K562 (cell line): ENCODE measurements at regions not wholly inside any gene's neighbourhood (a gene's known extent, or its start where the extent isn't known, plus 50 kb on each side); places are given as distances from the start of the nearest gene placed in this dataset.

Experiments
- ATAC-seq: fragments of 200-7000 bp; cut with Tn5 transposase; 3 replicates; pipeline ENCODE4 v1.9.1; 2020; ENCODE audit warnings: moderate library complexity
- BruUV-seq: library from RNA; stranded (reverse); fragments of 400-500 nt; replicated peaks from 2 replicates; lab custom pipeline; 2021; lab: Mats Ljungman, UMichigan
- CTCF ChIA-PET: fragments of 300-600 bp; formaldehyde crosslinking; extraction: SDS; loops from one replicate; lab custom pipeline; 2021; ENCODE audit warnings: low intra/inter-chr PET ratio; lab: Yijun Ruan, JAX
- POLR2A ChIA-PET: fragments of 300-600, 350-650 bp; sonication (Branson Sonifier 250); formaldehyde crosslinking; extraction: SDS; loops from one replicate; lab custom pipeline; 2021; ENCODE audit warnings: antibody characterized with exemption, inconsistent platforms; lab: Yijun Ruan, JAX
- DNase-seq, 4 experiments: peaks; one replicate each; pipeline versions ENCODE4 v3.0.0 to v3.0.0-alpha.2; 2011 to 2018; ENCODE audit warnings: low spot score in 3 of 4, mixed read lengths in 3 of 4; ENCODE audit errors: extremely low read depth in 1 of 4
- FAIRE-seq: peaks from 2 replicates; lab custom pipeline; 2011; peaks lifted over from hg19 to GRCh38; lab: Jason Lieb, UNC
- H2AFZ ChIP-seq: 2 replicates; pipeline ENCODE4 v1.6.0; 2011; ENCODE audit warnings: low read depth, low read length, control low read depth, inconsistent platforms
- H3K27ac ChIP-seq: fragments of 200-600 bp; 3 replicates; pipeline ENCODE4 v1.8.0; 2011; ENCODE audit warnings: low read depth, mild to moderate bottlenecking, control low read depth, inconsistent platforms, low read length, moderate library complexity, mixed read lengths; ENCODE audit errors: extremely low read depth
- H3K27me3 ChIP-seq, 2 experiments: fragments of 300-600 bp in 1 of 2; 2 replicates in 1 of 2; 3 replicates in 1 of 2; pipeline versions ENCODE4 v1.6.0 to v1.8.0; 2011; ENCODE audit warnings: inconsistent platforms in 2 of 2, low read length in 2 of 2, mild to moderate bottlenecking in 1 of 2, mixed read lengths in 1 of 2, moderate library complexity in 1 of 2; ENCODE audit not compliant: control insufficient read depth in 2 of 2, insufficient read depth in 2 of 2
- H3K36me3 ChIP-seq: fragments of 300-600 bp; 3 replicates; pipeline ENCODE4 v1.8.0; 2011; ENCODE audit warnings: mild to moderate bottlenecking, low read length, inconsistent platforms; ENCODE audit not compliant: control insufficient read depth, insufficient read depth
- H3K4me1 ChIP-seq, 2 experiments: fragments of 200-600 bp in 1 of 2; replicated peaks in 1 of 2; 2 replicates in 1 of 2; 3 replicates in 1 of 2; pipeline versions ENCODE4 v1.5.1 to v1.8.0; 2011; ENCODE audit warnings: inconsistent platforms in 2 of 2, low read length in 2 of 2, mild to moderate bottlenecking in 1 of 2, mixed read lengths in 1 of 2, moderate library complexity in 1 of 2; ENCODE audit not compliant: control insufficient read depth in 2 of 2, insufficient read depth in 2 of 2
- H3K4me2 ChIP-seq: 2 replicates; pipeline ENCODE4 v1.6.1; 2011; ENCODE audit warnings: low read length, control low read depth, inconsistent platforms, mixed read lengths; ENCODE audit not compliant: insufficient read depth
- H3K4me3 ChIP-seq: fragments of 200-600 bp; sonication (generic), shearing (Covaris generic); 2 replicates; pipeline ENCODE4 v1.5.1; 2016; ENCODE audit warnings: control low read depth, inconsistent platforms
- H3K79me2 ChIP-seq: fragments of 200-600 bp; 3 replicates; pipeline ENCODE4 v1.8.0; 2011; ENCODE audit warnings: low read length, inconsistent platforms; ENCODE audit not compliant: control insufficient read depth, insufficient read depth
- H3K9ac ChIP-seq, 2 experiments: 2 replicates each; pipeline versions ENCODE4 v1.6.0 to v1.6.1; 2011; ENCODE audit warnings: low read depth in 2 of 2, low read length in 2 of 2, control low read depth in 1 of 2, inconsistent platforms in 1 of 2, mild to moderate bottlenecking in 1 of 2, mixed read lengths in 1 of 2; ENCODE audit not compliant: insufficient read depth in 1 of 2
- H3K9me1 ChIP-seq: one replicate; pipeline ENCODE4 v1.6.0; 2011; ENCODE audit warnings: inconsistent platforms, mild to moderate bottlenecking, low read length, moderate library complexity; ENCODE audit not compliant: control insufficient read depth, insufficient read depth
- H3K9me3 ChIP-seq: replicated peaks from 2 replicates; pipeline ENCODE4 v1.5.1; 2011; ENCODE audit warnings: low read depth, low read length, inconsistent platforms; ENCODE audit not compliant: control insufficient read depth, insufficient read depth
- H4K20me1 ChIP-seq: replicated peaks from 2 replicates; pipeline ENCODE4 v1.6.1; 2011; ENCODE audit warnings: low read length, inconsistent platforms, mixed read lengths; ENCODE audit not compliant: control insufficient read depth, insufficient read depth
- ATF3 ChIP-seq, 2 experiments: fragments of 450-650 bp in 1 of 2; sonication (generic) in 1 of 2; formaldehyde crosslinking in 1 of 2; IDR thresholded peaks in 1 of 2; conservative IDR thresholded peaks in 1 of 2; 2 replicates each; pipeline versions ENCODE4 v1.6.1 to v1.8.1; 2016 to 2023; ENCODE audit warnings: mild to moderate bottlenecking in 2 of 2, moderate library complexity in 2 of 2, inconsistent platforms in 1 of 2, missing genetic modification reagents in 1 of 2
- HEY1 ChIP-seq: fragments of 250-450 bp; sonication (Bioruptor Pico); IDR thresholded peaks from 2 replicates; pipeline ENCODE4 v1.5.0; 2020; ENCODE audit warnings: mild to moderate bottlenecking, moderate library complexity, borderline replicate concordance
- JUN ChIP-seq, 2 experiments: sonication (generic) in 1 of 2; formaldehyde crosslinking in 1 of 2; IDR thresholded peaks; 2 replicates each; pipeline versions ENCODE4 v1.6.1 to v1.8.0; 2012 to 2022; ENCODE audit warnings: borderline replicate concordance in 2 of 2, mild to moderate bottlenecking in 2 of 2, improper control_type of control experiment in 1 of 2, low read depth in 1 of 2, low read length in 1 of 2, missing genetic modification reagents in 1 of 2
- JUND ChIP-seq, 2 experiments: IDR thresholded peaks; 2 replicates in 1 of 2; 3 replicates in 1 of 2; pipeline ENCODE4 v1.6.1; 2011; ENCODE audit warnings: borderline replicate concordance in 2 of 2, low read depth in 2 of 2, low read length in 2 of 2, improper control_type of control experiment in 1 of 2, missing biosample characterization in 1 of 2, missing genetic modification characterization in 1 of 2, missing genetic modification reagents in 1 of 2
- MCM7 ChIP-seq, 2 experiments: fragments of 450-650 bp; IDR thresholded peaks; 2 replicates each; pipeline ENCODE4 v1.6.1; 2016 to 2018
- POLR2AphosphoS5 ChIP-seq: IDR thresholded peaks from 2 replicates; pipeline ENCODE4 v1.6.1; 2011; ENCODE audit warnings: mild to moderate bottlenecking, low read depth, low read length, moderate library complexity; ENCODE audit not compliant: control insufficient read depth, insufficient read depth
- TEAD1 ChIP-seq, 2 experiments: fragments of 450-650 bp in 1 of 2; sonication (generic) in 1 of 2; formaldehyde crosslinking; IDR thresholded peaks; 2 replicates each; pipeline versions ENCODE4 v1.4.0 to v1.8.0; 2020 to 2022; ENCODE audit warnings: mild to moderate bottlenecking in 2 of 2, missing genetic modification reagents in 1 of 2
- ZNF324 ChIP-seq: fragments of 250-450 bp; sonication (Bioruptor Pico); IDR thresholded peaks from 2 replicates; pipeline ENCODE4 v1.4.0; 2020; ENCODE audit warnings: mild to moderate bottlenecking
- ZNF511 ChIP-seq: sonication (generic); formaldehyde crosslinking; IDR thresholded peaks from 2 replicates; pipeline ENCODE4 v1.8.0; 2022; ENCODE audit warnings: mild to moderate bottlenecking, missing genetic modification reagents
- WGBS: fragments of 100-300 bp; shearing (Covaris generic); methylation state at CpG from one replicate; pipeline ENCODE4 v1.1.6; 2016; ENCODE audit warnings: low coverage, mixed read lengths; ENCODE audit not compliant: insufficient coverage; ENCODE audit errors: missing lambda C conversion rate; 5-methylcytosine and 5-hydroxymethylcytosine counted together
- in situ Hi-C: fragments of 300-500 bp; cut with MboI; formaldehyde crosslinking; loops from 4 replicates; pipeline ENCODE4 v1.15.0; 2018; ENCODE audit warnings: inconsistent platforms, mixed read lengths
- intact Hi-C: fragments of 100-400 bp; cut with micrococcal nuclease; formaldehyde crosslinking; loops from 2 replicates; pipeline ENCODE4 v1.14.2; 2022

DNA sequence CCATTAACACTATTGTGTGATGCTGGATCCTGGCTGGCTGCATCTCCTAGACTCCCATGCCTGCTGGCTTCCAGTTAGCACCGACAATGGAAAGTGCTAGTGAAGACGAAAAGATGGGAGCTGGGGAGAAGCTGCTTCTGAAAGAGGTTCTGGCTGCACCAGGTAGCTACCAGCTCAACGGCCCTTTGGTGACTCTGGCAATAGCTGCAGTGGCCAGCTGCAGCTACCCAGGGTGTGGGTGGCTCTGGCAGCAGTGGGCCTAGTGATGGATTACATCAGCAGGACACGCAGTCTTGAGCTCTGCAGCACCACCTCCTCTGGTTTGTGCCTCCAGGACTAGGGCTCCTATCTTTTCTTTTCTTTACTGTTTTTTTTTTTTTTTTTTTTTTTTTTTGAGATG, 662.6 kb downstream of the MATN1 start:
- H3K79me2 ChIP-seq = no peaks in the 10 kb centered on the region
- ATAC-seq = no peak
- 0 out of 2 replicates have a peak, but pooled peaks cover 6% of the 10 kb centered on the region for H4K20me1 ChIP-seq
- TF ChIP-seq HEY1 (CRISPR knock-in tag) (no peak), JUND (IDR thresholded peaks at IDR 0.05; ENCODE audit: borderline replicate concordance, low read depth, low read length) (no peak), JUND (tag; IDR thresholded peaks at IDR 0.05; ENCODE audit: borderline replicate concordance, low read depth, low read length) (no peak)
- TF ChIP-seq, all 486 proteins: peak for 0
- in situ Hi-C loops = no loop called here
- Histone ChIP-seq H3K27me3 (peaks cover 0 to 7% of the 10 kb centered on the region in 2 experiments; a peak in 2 of 5 replicates), H3K4me1 (no peaks in the 10 kb centered on the region), H3K27ac (no peak overlapping the region), H2AFZ (no peak overlapping the region), H3K4me2 (no peak overlapping the region), H3K9me1 (no peaks in the 10 kb centered on the region), H3K36me3 (no peaks in the 10 kb centered on the region), H3K4me3 (no peak overlapping the region), H3K9ac (no peak overlapping the region), H3K9me3 (no peaks in the 10 kb centered on the region)
- no peak for DNase-seq
- FAIRE-seq = no peak
- 0% methylated on average over 4 of the region's 4 CpGs for WGBS
- ChIA-PET POLR2A (interaction anchor here (0.8 to 1.1 kb wide), 2 partner anchors 30 to 149 kb away, joined by 3 read pairs; no protein-coding TSS in a partner anchor), CTCF (no interaction called here)
- no TSS peak for BruUV-seq
- intact Hi-C loops = no loop called here

GRCh38 chr1:30058970-30059369, 664.4 kb downstream of the MATN1 start:
- H3K9me3 ChIP-seq = no peaks in the 10 kb centered on the region
- FAIRE-seq = no peak
- H3K4me1 ChIP-seq = no peaks in the 10 kb centered on the region
- peaks cover 0 to 7% of the 10 kb centered on the region in 2 experiments; a peak in 2 of 5 replicates for H3K27me3 ChIP-seq
- H3K27ac ChIP-seq = no peak overlapping the region
- no peak overlapping the region for H2AFZ ChIP-seq
- no peak overlapping the region for H3K4me2 ChIP-seq
- H3K9ac ChIP-seq = no peak overlapping the region
- DNase-seq = no peak
- no peaks in the 10 kb centered on the region for H3K36me3 ChIP-seq
- no peaks in the 10 kb centered on the region for H4K20me1 ChIP-seq
- no peaks in the 10 kb centered on the region for H3K9me1 ChIP-seq
- H3K4me3 ChIP-seq = no peak overlapping the region
- BruUV-seq = no TSS peak
- no peak for ATAC-seq
- POLR2A ChIA-PET = interaction anchor here (0.6 kb wide), 1 partner anchor 1184 kb away, joined by 3 read pairs; no protein-coding TSS in a partner anchor
- 1% methylated on average over 4 of the region's 4 CpGs for whole genome bisulfite sequencing
- H3K79me2 ChIP-seq = no peaks in the 10 kb centered on the region
- peak; percentile 59; the same call in 1 of the 2 replicates for TF ChIP-seq ATF3 (IDR thresholded peaks at IDR 0.05)
- no peak for TF ChIP-seq ATF3 (CRISPR knock-in tag; conservative IDR thresholded peaks at IDR 0.05)
- TF ChIP-seq ZNF324 (CRISPR knock-in tag) = no peak
- no peak for TF ChIP-seq TEAD1 (CRISPR knock-in tag; IDR thresholded peaks at IDR 0.05)
- TF ChIP-seq POLR2AphosphoS5 = no peak
- TF ChIP-seq MCM7 (IDR thresholded peaks at IDR 0.05) = no peak
- TF ChIP-seq JUN (IDR thresholded peaks at IDR 0.05; ENCODE audit: borderline replicate concordance, low read depth, low read length) = 0 out of 2 replicates have a peak, but pooled peaks have one; percentile 16
- no peak for TF ChIP-seq JUN (CRISPR knock-in tag; IDR thresholded peaks at IDR 0.05; ENCODE audit: borderline replicate concordance)
- TF ChIP-seq ZNF511 (CRISPR knock-in tag) = no peak
- TF ChIP-seq, all 486 proteins: peak for 2
- CTCF ChIA-PET = no interaction called here
- in situ Hi-C loops (no loop called here), intact Hi-C loops (no loop called here)
